Activated CD4-positive, alpha-beta T cell treated with anti-CD3 and anti-CD28 coated beads for 1 hour (primary cell): ENCODE measurements at regions not wholly inside any gene's neighbourhood (a gene's known extent, or its start where the extent isn't known, plus 50 kb on each side); places are given as distances from the start of the nearest gene placed in this dataset.
A peak's percentile ranks its signal among the peaks of the same experiment; 100 is the strongest.

Experiments
- DNase-seq: peaks from one replicate; pipeline ENCODE4 v3.0.0-alpha.2; 2020

DNA sequence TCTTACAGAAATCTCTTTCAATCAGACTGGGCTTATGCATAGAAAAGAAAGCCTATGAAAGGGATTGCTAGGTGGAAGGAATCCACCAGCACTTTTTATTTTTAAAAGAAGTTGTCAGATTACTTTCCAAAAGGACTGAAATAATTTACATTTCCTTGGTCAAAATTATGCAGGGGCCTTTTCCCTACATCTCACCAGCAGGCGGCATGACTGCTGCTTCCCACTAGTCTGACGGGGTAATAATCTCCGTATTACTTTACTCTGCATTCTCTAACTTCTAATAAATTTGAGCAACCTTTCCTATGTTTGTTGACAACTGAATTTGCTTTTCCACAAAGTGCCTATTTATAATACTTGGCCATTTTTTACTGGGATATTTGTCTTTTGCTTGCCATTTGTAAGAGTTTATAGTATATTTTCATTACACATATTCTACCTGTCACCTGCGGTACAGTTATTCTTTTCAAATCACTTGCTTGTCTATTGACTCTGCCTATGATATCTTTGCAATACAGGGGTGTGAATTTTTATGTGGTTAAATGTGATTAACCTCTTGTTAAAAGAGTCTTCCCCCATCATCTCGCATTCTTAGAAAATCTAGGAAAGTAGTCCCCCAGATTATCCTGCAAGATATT, 51.9 kb upstream of the USP47 start:
- no peak for DNase-seq

DNA sequence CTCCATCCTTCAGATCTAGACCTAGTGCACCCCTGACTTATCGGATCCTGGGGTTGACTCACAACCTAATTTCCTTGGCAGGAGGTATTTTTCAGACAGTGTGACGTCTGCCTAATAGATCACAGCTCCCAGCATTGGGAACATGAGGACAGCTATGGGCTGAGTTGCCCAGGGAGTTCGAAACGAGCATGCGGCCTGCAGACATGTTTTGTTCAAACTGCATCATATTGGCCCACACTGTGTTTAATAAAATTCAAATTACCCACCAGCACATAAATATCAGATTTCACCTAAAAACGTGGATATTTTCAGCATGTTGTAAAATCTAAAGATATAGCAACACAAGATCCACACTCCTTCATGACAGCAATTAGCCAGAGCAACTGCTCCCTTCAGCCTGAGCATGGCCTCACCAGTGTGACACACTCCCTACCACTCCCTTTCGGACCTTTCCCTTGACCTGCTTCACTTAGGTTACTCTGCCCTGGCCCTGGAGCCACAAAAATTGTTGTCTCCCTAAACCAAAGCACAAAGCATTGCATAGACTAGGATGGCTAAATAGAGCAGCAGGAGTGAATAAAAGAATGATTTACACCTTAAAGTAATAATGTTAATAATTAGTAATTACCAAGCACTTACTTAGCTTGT, 53.6 kb upstream of the USP47 start:
- DNase-seq: no peak

DNA sequence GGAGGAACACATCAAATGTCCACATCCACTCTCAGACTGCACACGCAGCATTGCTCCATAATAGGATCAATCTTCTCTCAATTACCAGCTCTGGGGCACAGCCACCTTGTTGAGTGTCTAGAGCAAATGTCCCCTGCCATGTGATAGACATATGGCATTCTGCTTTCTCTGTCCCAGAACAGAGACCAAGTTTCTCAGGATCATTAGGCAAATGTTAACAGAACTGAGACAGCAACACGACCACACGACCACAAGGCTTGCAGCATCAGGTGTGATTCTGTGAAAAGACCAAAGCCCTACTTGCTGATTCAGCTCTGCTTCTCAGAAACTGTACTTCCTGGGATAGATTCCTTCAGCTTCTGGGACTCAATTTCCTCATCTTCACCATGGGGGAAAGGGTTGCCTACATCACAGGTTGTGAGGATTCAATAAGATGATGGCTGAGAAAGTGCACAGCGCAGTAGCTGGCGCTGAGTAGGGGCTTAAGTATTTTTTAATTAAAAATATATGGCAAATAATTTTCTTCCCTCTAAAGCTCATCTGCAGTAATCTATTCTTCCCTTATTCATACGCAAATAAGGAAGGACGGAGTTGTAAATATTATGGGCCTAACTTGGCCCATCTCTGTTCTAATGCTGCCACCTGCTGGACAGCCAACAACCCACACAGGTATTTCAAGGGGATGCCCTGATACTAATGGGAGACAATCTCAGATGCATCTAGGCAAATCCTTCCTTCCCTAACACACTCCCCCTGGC, 54.3 kb upstream of the USP47 start:
- DNase-seq: peak; percentile 50

DNA sequence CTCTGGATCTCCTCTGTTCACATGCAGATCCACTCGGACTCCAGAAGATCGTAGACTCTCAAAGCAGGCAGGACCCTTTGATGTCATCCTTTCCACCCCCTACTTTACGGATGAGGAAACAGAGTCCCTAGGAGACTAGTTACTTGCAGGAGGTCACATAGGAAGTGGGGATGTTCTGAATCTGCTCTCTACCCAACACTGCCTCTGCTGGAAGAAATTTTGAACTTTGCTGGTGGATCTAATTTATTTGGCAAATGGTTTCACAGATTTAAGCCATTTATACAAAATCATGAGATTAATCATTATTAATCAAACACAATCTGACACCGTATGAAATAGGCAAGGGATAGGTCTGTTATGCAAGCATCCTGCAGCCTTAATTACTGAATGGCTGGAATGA, 55.0 kb upstream of the USP47 start:
- no peak for DNase-seq

DNA sequence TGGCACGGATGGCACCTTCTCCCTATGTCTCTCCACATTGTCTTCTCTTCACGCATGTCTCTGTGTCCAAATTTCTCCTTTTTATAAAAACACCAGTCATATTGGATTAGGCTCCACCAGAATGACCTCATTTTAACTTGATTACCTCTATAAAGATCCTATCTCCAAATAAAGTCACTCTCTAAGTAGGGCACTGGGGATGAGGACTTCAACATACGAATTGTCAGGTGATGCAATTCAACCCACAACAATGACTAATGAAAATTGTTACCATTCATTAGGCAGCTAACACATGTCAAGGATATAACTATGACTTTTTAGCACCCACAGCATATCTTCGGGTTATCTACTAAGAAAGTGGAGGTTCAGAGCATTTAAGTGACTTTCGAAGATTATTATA, 55.5 kb upstream of the USP47 start:
- no peak for DNase-seq

DNA sequence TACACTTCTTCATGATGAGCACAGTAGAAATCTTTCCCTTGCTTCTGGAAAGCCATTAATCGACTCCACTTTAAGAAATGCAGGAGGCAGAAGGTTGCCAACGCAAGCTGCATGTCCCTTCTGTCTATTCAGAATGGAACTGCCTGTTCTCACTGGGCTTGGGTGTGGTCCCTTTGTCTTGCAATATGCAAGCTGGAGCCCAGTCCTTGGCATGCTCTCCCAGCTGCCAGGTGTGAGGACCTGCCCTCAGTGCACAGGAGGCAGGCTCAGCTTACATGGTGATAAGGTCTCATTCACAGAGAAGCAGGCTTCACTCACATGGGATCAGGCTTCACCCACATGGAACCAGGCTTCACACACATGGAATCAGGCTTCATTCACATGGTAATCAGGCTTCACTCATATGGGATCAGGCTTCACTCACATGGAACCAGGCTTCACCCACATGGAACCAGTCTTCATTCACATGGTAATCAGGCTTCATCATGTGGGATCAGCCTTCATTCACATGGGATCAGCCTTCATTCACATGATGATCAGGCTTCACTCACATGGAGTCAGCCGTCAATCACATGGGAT, 59.2 kb upstream of the USP47 start:
- no peak for DNase-seq

DNA sequence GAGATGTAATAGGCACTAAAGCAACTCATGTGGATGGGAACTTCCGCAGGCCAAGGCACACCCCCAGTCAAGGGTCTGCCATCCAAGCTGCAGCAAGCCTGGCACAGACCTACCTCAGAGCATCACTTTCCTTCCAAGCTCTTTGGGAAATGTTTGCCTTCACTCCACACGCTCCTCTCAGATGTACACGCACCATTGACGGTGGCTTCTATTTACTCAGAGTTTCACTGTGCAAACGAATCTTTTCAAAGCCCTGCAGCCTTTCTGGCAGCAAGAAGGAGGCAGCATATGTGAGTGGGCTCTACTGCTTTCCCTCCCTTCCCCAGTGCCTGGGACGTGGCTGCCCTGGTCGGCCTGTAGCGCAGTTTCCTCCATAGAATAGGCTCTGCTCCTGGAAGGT, 60.9 kb upstream of the USP47 start:
- no peak for DNase-seq

DNA sequence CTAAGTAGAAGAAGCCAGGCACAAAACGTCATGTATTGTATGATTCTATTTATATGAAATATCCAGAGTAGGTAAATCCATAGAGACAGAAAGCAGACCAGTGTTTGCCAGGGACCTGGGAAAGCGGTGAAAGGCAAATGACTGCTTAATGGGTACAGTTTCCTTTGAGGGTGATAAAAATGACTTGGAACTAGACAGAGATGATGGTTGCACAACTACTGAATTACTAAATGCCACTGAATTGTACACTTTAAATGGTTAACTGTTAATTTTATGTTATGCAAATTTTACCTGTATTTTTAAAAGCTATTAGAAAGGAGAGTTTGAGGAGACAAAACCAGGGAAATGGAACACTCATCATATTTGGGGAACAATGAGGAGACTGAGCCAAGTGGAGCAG, 61.8 kb upstream of the USP47 start:
- DNase-seq: no peak

DNA sequence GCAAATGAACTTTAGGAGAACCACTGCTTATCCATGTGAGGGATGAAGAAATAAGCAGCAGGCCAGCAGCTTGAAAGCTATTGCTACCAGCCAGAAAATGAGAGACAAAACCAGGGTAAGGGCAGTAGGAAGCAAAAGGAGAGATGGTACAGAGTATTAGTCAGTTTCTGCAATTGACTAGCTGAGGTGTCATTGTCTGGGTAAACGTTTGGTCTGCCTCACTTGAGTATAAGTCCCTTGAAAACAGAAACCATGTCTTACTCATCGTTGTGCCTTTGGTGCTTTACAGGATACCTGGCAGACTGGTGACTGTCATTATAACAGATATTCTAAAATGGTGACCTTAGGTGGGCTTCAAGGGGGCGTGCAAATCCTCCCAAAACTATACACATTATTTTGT, 63.9 kb upstream of the USP47 start:
- DNase-seq: no peak

DNA sequence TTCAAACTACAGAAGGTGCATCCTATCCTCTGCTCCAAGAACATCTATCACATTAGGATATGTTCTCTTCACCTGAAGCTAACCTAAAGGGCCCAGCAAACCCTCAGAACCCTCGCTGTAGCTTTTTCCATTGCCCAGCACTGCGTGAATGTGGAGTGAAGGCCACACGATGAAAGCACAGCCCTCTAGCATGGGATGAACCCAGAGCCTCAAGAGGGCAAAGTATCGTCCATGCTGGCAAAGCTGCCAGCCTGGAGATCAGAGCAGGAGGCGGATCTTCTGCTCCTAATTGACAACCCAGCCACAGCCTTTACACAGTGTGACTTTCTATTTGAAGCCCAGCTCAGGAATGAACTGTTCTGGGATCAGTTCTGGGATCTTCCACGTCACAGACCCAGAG, 65.1 kb upstream of the USP47 start:
- no peak for DNase-seq

DNA sequence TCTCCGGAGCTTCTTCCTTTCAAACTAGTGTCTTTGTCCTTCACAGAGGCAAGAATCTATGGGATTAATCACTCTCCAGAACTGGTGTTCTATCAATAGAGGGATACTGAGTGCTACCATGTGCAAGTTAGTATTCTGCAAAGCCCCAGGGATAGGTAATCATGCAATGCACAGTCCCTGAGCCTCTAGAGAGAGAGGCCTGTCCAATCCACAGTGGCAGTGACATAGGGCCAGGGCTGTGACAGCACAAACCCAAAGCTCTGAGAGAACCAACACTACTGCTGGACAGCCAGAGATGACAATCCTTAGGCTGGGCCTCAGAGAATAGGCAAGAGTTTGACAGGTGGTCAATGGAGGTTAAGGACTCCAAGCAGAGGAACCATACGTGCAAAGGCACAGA, 66.8 kb upstream of the USP47 start:
- DNase-seq: no peak

DNA sequence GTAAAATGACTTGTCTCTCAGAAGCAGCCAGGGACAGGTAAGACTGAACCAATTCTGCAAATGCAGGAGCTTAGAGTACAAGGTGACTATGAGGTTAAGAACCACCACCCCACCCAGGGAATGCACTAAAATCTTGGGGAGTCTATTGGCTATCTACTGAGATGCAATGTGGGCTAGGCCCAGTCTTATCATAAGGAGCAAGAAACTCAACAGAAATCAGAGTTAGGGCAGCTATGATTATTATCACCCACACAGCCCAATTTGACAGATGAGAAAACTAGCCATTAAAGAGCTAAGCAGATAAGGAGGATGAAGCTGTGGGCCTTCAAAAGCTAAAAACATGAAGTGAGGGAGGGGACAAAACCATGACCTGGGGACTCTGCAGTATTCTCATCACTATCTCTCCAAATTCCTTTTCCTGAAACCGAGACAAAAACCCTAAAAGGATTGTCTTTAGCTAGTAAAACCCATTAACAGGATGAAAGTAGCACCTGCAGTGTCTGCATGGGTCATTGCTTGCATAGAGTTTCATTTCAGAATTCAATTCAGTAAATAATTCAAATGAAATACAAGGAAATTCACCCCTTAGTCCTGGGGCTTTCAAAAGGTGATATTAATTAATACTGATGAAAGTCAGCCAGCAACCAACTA, 68.8 kb upstream of the USP47 start:
- no peak for DNase-seq

DNA sequence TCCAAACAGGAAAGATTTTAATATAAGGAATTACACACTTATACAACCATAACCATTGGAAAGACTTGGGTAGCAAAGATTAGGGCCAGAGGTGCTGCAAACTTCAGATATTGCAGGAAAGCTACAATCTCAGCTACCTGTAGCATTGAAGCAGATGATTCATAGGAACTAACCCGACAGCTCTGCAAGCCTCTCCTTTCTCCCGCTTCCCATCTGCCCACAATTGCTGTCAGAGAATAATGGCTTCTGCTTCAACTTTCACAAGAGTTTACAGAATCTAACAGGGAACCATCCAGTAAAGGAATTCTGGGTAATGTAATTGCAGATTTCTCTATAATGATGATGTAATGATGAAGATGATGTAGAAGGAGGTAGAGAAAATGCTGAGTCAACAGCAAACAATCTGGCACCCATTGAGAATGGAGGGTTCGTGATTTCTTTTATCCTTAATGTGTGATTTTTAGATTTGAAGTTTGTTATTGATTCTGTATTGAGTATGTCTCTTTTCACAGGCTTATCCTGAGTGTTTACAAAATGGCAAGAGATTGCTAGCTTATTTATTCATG, 70.8 kb upstream of the USP47 start:
- DNase-seq: no peak

DNA sequence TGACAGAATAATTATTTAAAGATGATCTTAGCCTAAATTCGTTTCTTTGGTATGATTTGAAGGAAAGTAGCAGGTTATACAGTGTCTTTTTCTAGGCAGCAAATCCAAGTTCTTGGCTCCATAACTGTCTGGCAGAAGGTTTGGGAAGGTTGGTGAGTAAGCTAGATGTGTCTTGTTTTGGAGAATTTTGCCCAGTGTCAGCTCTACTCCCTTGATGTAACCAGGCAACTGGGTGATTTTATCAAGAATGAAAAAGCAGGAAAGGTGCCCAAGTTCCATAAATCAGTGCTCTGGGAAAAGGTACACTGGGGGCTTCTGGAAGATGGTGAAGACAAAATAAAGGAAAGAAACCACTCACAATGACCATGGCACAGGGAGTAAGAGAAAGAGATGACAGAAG, 71.5 kb upstream of the USP47 start:
- no peak for DNase-seq

DNA sequence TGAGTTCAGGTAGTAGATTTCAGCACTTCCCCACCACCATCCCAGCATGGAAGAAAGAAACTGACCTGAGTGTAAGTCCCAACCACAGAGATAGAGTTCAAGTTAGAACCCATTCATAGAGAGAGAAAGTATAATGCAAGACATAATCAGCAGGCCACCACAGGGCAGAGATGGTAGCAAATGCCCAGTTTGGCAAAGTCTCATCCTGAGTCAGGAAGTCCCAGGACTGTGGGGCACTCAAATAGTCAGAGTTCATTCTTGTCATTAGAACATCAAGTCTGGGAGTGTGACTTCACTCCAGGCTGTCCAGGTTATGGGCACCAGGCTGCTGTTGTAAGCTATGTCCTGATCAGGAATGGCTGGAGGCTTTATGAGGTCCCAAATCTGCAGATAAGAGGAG, 72.0 kb upstream of the USP47 start:
- DNase-seq: no peak

DNA sequence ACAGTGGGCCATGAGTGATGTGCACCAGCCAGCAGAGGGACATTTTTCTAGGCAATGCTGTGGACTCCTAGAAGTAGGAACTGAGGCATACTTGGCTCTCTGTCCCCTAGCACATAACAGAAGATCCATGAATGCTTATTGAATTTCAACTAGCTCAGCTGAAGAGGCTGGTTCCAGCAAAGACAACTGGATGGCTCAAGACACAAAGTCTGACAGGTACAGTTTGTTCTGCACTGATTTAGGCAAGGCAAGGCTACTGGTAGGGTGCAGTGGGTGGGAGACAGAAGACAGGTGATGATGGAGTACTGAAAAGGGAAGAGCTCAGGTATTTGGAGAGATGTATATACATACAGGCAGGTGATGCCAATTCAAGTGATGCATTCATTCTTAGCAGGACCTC, 72.4 kb upstream of the USP47 start:
- DNase-seq: no peak

DNA sequence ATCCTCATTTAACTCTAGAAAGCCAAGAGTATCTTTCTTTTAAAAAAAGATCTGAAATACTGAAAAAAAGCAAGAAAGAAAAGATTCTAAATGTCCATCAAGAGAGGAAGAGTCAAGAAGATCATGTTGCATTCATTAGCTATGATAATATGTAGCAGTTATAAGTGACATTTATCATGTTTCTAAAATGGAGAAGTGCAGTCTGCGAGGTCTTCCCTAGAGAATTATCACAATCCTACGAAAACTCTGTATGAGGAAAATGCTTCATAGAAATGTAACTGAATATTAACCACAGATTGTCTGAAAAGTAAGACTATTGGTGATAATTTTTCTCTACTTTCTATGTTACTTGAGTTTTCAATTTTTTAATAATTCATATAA, 77.4 kb upstream of the USP47 start:
- DNase-seq: no peak

DNA sequence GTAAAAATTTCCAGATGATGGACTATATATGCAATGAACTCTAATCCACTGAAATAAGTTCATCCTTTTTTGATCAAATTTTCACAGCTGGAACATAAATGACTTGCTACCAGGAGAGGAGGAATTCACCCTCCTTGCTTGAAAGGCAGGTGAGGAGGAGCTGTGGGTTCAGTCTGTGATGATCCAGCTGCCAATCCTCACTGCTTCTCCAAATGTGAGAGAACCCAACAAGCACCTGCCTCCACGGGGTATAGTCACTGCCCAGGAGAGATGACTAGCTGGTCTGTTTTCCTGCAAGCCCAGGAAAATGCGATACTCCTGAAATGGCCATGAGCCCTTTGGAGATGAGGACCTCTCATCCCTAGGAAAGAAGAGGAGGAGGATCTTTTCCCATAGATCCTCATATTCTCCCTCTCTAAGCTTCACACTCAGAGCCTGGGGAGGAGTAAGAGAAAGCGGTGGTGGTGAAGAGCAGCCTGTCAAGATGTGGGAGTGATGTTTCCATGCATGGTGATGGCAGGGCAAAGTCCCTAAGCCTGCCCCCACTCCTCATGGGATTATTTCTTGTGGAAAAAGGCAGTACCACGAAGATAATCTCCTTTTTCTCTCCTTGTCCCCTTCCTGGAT, 77.9 kb upstream of the USP47 start:
- DNase-seq: no peak

DNA sequence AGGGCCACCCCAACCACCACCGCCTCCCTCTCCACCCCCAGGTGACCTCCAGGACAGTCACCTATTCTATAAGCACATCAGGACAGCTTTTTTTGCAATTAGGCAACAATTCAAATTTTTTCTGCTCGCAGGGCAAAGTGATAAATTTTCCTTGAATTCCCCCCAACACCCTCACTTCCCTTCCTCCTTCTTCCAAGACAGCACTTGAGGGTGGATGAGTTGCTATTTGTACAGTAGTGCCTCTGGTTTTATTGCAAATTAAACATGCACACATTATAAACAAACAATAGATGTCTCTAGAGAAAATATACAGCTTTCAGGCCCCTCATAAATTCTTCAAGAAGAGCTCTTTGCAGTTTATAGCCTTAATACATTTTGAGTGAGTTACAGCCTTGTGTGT, 80.9 kb upstream of the USP47 start:
- DNase-seq: no peak

DNA sequence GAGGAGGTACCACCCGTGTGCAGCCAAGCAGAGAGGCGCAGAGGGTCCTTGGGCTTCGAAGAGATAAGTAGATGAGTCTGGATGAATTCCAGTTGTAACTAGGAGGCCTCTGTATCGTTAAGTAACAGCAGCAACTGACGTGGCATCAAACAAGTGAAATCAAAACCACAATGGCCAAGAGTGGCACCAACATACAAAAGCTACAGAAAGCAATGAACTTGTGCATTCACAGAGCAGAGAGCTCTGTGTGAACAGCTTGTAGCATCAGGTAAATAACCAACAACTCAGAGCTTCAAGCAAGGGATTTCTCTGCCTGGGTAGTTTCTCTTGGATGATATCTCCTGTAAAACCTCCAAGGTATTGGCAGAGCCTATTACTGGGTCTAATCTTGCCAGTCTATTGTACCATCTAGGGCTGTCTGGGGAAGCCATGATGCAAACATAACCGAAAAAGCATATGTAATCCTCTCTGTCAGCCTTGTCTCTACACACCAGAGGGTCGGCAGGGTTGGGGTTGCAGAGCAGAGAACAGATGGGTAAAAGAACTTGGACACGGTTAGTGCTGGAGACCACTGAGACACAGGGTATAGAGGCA, 83.1 kb upstream of the USP47 start:
- no peak for DNase-seq

DNA sequence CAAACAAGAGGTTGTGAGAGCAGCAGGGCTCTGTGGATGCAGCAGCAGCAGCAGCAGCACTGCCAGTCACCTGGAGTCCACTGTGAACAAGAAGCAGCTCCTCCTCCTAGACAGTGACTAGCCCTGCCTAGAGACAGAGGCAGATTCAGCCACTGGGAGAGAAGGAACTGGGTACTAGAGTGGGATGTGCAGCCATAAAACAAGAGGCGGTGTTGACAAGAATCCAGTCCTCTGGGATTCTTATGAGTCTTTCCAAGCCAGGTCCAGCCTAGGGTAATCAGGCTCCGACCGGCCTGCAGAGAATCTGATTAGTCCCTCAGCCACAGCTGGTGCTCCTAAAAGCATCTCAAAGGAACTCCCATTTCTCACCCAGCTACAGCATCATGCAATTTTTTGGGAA, 83.9 kb upstream of the USP47 start:
- no peak for DNase-seq

DNA sequence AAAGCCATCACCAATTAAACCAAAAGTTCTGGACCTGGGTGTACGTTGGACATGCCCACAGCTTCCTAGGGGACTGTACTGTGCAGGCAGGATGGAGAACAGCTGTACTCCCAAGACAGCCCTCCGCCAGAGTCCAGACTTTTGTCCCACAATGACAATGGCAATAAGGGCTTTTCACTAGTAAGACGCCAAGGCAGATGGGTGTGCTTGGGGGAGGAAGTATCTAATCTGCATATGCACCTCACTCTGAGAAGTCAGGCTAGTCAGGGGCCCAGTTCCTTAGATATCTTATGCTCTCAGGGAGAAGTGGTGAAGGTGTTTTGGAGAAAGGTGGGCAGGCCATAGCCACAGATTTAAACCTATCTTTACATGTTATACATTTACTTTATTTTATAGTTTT, 85.1 kb upstream of the USP47 start:
- DNase-seq: no peak
